ENCODE measurements at regions not wholly inside any gene's neighbourhood (a gene's known extent, or its start where the extent isn't known, plus 50 kb on each side); places are given as distances from the start of the nearest gene placed in this dataset.

DNA sequence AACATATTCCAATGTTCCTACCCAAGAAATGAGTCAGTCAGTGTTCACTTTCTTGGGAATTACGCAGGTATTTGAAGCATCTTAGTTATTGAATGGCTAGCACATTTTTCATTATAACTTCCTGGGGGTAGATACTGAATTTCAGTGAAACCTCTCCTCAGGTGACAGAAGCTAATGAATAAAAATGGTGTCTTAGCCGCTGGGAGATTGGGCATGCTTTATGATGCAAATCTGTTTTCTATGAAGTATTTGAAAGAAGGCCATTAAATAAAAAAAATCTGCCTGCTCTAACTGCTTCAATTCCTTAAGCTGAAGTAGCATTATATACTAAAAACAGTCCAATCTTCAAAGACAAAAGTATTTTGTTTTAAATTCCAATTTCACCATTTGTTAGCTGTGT lies 132.8 kb upstream of the CYRIA start (continued):
- TF ChIP-seq, protein P1, sequence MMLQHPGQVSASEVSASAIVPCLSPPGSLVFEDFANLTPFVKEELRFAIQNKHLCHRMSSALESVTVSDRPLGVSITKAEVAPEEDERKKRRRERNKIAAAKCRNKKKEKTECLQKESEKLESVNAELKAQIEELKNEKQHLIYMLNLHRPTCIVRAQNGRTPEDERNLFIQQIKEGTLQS (IDR thresholded peaks at IDR 0.05): no peak
- TF ChIP-seq EGR1 (IDR thresholded peaks at IDR 0.05; ENCODE audit: low read depth): no peak

DNA sequence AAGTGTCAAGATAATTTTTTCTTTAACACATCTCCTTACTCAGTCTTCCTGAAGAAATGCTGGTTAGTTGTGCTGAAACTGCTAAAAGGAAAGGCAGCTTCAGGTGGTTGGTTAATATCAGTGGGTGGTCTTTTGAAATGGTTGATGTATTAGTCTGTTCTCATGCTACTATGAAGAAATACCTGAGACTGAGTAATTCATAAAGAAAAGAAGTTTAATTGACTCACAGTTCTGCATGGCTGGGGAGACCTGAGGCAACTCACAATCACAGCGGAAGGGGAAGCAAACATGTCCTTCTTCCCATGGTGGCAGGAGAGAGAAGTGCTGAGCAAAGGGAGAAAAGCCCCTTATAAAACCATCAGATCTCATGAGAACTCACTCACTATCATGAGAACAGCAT lies 125.9 kb upstream of the CYRIA start:
- H3K27ac ChIP-seq (ENCODE audit: low read depth, low read length): no peak overlapping the region
- no peaks in the 10 kb centered on the region for H3K9me3 ChIP-seq (ENCODE audit: control insufficient read depth in 1 of 2, insufficient read depth in 1 of 2, low read depth in 1 of 2, low read length in 2 of 2)
- POLR2A ChIA-PET: no interaction called here
- CTCF ChIA-PET: no interaction called here
- H3K4me1 ChIP-seq (ENCODE audit: control insufficient read depth in 1 of 2, insufficient read depth in 2 of 2, low read length in 2 of 2): no peaks in the 10 kb centered on the region
- H3K4me2 ChIP-seq (ENCODE audit: low read length): no peak overlapping the region
- no peaks in the 10 kb centered on the region for H3K27me3 ChIP-seq (ENCODE audit: insufficient read depth, low read length)
- TF ChIP-seq FOSL1 (IDR thresholded peaks at IDR 0.05; ENCODE audit: low read depth) (no peak), SRF (IDR thresholded peaks at IDR 0.05; ENCODE audit: low read depth) (no peak), ELF1 (IDR thresholded peaks at IDR 0.05; ENCODE audit: borderline replicate concordance, low read depth) (no peak), YY1 (IDR thresholded peaks at IDR 0.05; ENCODE audit: extremely low read depth, insufficient replicate concordance, low read depth, low read length) (no peak), POLR2A (IDR thresholded peaks at IDR 0.05; ENCODE audit: borderline replicate concordance, extremely low read depth, insufficient read depth, insufficient read length) (no peak), ZNF274 (IDR thresholded peaks at IDR 0.05; ENCODE audit: low read depth, low read length) (no peak), TCF7L2 (IDR thresholded peaks at IDR 0.05; ENCODE audit: borderline replicate concordance, extremely low read depth, insufficient read depth, insufficient read length) (no peak), EGR1 (IDR thresholded peaks at IDR 0.05; ENCODE audit: low read depth) (no peak), EZH2 (IDR thresholded peaks at IDR 0.05) (no peak), SP1 (IDR thresholded peaks at IDR 0.05; ENCODE audit: low read depth) (no peak), JUND (IDR thresholded peaks at IDR 0.05) (no peak)
- TF ChIP-seq, protein P2, sequence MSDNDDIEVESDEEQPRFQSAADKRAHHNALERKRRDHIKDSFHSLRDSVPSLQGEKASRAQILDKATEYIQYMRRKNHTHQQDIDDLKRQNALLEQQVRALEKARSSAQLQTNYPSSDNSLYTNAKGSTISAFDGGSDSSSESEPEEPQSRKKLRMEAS (IDR thresholded peaks at IDR 0.05): no peak
- TF ChIP-seq, protein P3, sequence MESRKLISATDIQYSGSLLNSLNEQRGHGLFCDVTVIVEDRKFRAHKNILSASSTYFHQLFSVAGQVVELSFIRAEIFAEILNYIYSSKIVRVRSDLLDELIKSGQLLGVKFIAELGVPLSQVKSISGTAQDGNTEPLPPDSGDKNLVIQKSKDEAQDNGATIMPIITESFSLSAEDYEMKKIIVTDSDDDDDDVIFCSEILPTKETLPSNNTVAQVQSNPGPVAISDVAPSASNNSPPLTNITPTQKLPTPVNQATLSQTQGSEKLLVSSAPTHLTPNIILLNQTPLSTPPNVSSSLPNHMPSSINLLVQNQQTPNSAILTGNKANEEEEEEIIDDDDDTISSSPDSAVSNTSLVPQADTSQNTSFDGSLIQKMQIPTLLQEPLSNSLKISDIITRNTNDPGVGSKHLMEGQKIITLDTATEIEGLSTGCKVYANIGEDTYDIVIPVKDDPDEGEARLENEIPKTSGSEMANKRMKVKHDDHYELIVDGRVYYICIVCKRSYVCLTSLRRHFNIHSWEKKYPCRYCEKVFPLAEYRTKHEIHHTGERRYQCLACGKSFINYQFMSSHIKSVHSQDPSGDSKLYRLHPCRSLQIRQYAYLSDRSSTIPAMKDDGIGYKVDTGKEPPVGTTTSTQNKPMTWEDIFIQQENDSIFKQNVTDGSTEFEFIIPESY (IDR thresholded peaks at IDR 0.05; ENCODE audit: extremely low read depth, insufficient replicate concordance, low read length): no peak
- TF ChIP-seq, protein P4, sequence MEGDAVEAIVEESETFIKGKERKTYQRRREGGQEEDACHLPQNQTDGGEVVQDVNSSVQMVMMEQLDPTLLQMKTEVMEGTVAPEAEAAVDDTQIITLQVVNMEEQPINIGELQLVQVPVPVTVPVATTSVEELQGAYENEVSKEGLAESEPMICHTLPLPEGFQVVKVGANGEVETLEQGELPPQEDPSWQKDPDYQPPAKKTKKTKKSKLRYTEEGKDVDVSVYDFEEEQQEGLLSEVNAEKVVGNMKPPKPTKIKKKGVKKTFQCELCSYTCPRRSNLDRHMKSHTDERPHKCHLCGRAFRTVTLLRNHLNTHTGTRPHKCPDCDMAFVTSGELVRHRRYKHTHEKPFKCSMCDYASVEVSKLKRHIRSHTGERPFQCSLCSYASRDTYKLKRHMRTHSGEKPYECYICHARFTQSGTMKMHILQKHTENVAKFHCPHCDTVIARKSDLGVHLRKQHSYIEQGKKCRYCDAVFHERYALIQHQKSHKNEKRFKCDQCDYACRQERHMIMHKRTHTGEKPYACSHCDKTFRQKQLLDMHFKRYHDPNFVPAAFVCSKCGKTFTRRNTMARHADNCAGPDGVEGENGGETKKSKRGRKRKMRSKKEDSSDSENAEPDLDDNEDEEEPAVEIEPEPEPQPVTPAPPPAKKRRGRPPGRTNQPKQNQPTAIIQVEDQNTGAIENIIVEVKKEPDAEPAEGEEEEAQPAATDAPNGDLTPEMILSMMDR (IDR thresholded peaks at IDR 0.05 in 2 of 3, conservative IDR thresholded peaks at IDR 0.05 in 1 of 3; ENCODE audit: borderline replicate concordance in 1 of 3, insufficient read depth in 1 of 3, low read depth in 2 of 3, low read length in 2 of 3): no peak
- no peaks in the 10 kb centered on the region for H4K20me1 ChIP-seq (ENCODE audit: insufficient read depth)
- intact Hi-C loops (cut with micrococcal nuclease): no loop called here
- no peaks in the 10 kb centered on the region for H3K79me2 ChIP-seq (ENCODE audit: insufficient read depth, low read length)
- no peaks in the 10 kb centered on the region for H3K36me3 ChIP-seq (ENCODE audit: control insufficient read depth in 1 of 2, insufficient read depth in 2 of 2, low read length in 2 of 2)
- BruUV-seq (replicated peaks): no TSS peak
- DNase-seq (ENCODE audit: low read depth, low spot score) (no peak), ATAC-seq (no peak)
- RAD21 ChIA-PET (ENCODE audit: low non-redundant PET in 1 of 2, low total read pairs in 2 of 2, uncharacterized antibody in 2 of 2, unreplicated experiment in 2 of 2): no interaction called here
- H3K4me3 ChIP-seq (replicated peaks in 1 of 2; ENCODE audit: low read depth in 1 of 2, low read length in 2 of 2): no peak overlapping the region
- no peak overlapping the region for H2AFZ ChIP-seq (ENCODE audit: low read depth, low read length, poor library complexity, severe bottlenecking)
- no peak overlapping the region for H3K9ac ChIP-seq (ENCODE audit: low read length)
- H3K9me2 ChIP-seq (ENCODE audit: insufficient read depth): no peaks in the 10 kb centered on the region

Measured in HCT116 (cell line).